ENCODE measurements at regions not wholly inside any gene's neighbourhood (a gene's known extent, or its start where the extent isn't known, plus 50 kb on each side); places are given as distances from the start of the nearest gene placed in this dataset.
A peak's percentile ranks its signal among the peaks of the same experiment; 100 is the strongest.

DNA sequence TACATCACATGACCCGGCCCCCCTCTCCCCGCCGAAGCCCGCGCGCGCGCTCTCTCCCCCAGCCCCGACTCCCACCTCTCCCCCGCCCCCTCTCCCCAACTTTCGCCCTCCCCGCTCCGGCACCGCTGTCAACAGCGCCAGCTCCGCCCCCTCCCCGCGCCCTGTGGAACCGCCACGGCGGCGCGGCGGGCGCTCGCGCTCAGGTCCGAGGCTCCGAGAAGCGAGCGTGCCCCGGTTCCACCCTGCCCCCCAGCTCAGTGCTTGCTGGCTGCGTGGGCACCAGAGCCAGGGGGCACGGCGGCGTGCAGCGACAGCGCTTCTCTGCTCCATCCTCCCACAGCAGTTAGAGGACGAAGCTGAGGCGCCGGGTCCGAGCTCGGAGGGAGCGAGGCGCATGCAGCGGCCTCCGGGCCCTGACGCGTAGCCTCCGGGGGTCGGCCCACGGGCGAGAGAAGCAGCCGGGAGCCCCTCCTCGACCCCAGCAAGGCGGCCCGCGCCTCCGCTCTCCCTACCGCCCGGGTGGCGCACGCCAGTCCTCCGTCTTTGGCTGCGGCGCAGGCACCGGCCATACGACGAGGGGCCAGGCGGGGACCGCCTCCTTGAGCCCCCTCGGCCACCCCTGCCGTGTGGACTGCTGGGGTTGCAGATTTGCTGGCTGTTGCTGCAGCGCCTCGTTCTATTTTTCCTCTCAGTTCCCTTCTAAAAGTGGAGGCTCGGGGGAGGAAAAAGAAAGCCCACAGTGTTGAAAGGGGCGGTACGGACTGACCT is 109.5 kb downstream of the KCNRG start:
- peaks cover 24% of the 10 kb centered on the region for H3K27me3 ChIP-seq
- H3K9me3 ChIP-seq = no peaks in the 10 kb centered on the region
- H3K36me3 ChIP-seq = peaks cover 15% of the 10 kb centered on the region
- H3K27ac ChIP-seq = peak overlapping the region; percentile 100
- peaks cover 56 to 61% of the 10 kb centered on the region in 2 experiments for H3K4me1 ChIP-seq (ENCODE audit: control insufficient read depth in 1 of 2, insufficient read depth in 1 of 2, low read depth in 1 of 2, low read length in 1 of 2)
- TF ChIP-seq, protein P1, sequence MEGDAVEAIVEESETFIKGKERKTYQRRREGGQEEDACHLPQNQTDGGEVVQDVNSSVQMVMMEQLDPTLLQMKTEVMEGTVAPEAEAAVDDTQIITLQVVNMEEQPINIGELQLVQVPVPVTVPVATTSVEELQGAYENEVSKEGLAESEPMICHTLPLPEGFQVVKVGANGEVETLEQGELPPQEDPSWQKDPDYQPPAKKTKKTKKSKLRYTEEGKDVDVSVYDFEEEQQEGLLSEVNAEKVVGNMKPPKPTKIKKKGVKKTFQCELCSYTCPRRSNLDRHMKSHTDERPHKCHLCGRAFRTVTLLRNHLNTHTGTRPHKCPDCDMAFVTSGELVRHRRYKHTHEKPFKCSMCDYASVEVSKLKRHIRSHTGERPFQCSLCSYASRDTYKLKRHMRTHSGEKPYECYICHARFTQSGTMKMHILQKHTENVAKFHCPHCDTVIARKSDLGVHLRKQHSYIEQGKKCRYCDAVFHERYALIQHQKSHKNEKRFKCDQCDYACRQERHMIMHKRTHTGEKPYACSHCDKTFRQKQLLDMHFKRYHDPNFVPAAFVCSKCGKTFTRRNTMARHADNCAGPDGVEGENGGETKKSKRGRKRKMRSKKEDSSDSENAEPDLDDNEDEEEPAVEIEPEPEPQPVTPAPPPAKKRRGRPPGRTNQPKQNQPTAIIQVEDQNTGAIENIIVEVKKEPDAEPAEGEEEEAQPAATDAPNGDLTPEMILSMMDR (IDR thresholded peaks at IDR 0.05) = peak; percentile 26
- H3K4me3 ChIP-seq (ENCODE audit: low read depth in 1 of 2, low read length in 1 of 2) = peak overlapping the region; percentile 97 to 99

DNA sequence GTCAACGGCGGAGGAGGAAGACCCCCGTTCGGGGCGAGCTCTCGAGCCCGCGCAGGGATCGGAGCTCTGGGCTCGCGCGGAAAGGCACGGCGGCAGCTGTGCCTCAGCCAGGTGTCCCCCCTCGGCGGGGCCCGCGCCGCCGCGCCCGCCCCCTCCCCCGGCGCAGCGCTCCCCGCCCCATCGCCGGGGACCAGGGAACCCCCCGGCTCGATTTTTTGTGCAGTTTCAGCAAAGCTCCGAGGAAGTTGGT is 110.0 kb downstream of the KCNRG start:
- Histone ChIP-seq H3K9me3 (no peaks in the 10 kb centered on the region), H3K27ac (peak overlapping the region; percentile 100), H3K27me3 (peaks cover 30% of the 10 kb centered on the region), H3K4me3 (ENCODE audit: low read depth in 1 of 2, low read length in 1 of 2) (peak overlapping the region; percentile 97 to 99), H3K36me3 (peaks cover 15% of the 10 kb centered on the region), H3K4me1 (ENCODE audit: control insufficient read depth in 1 of 2, insufficient read depth in 1 of 2, low read depth in 1 of 2, low read length in 1 of 2) (peaks cover 60 to 66% of the 10 kb centered on the region in 2 experiments)
- TF ChIP-seq, protein P1 (IDR thresholded peaks at IDR 0.05) = no peak

DNA sequence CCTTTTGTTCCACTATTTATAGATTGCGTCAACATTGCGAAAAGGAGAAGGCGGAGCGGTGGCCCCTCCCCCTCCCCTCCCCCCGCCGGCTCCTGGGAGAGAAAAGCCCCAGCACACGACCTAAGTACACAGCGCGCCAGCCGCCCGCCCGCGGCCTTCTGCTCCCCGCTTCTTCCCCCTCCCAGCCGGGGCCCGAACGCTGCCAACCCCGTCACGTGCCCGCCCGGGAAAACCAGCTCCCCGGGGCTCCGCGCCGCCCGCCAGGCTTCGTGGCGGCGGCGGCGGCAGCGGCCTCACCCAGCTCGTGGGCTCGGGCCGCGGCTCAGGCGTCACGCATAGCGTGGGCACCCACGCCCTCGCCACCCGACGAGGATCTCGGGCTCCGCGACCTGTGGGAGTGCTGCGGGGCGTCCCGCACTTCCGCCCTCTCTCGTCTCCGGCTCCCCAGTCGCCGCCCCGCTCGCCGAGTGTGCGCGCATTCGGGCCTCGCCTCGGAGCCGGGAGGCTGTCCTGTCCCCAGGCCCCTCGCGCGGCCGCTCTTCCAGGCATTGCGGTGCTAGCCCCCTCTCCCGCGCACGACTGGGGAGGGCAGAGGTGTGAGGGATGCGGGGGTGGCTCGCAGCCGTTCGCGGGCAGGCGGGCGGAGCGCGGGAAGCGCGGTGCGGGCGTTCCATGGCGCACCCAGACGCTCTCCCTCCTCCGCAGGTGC is 110.5 kb downstream of the KCNRG start:
- Histone ChIP-seq H3K27ac (peak overlapping the region; percentile 100), H3K4me1 (ENCODE audit: control insufficient read depth in 1 of 2, insufficient read depth in 1 of 2, low read depth in 1 of 2, low read length in 1 of 2) (peaks cover 63 to 69% of the 10 kb centered on the region in 2 experiments), H3K9me3 (no peaks in the 10 kb centered on the region), H3K4me3 (ENCODE audit: low read depth in 1 of 2, low read length in 1 of 2) (peak overlapping the region; percentile 97 to 99), H3K27me3 (peaks cover 34% of the 10 kb centered on the region), H3K36me3 (peaks cover 10% of the 10 kb centered on the region)
- TF ChIP-seq, protein P1 (IDR thresholded peaks at IDR 0.05) = peak; percentile 35

GRCh38 chr13:50126263-50126992 is 111.2 kb downstream of the KCNRG start:
- Histone ChIP-seq H3K27me3 (peaks cover 42% of the 10 kb centered on the region), H3K4me1 (ENCODE audit: control insufficient read depth in 1 of 2, insufficient read depth in 1 of 2, low read depth in 1 of 2, low read length in 1 of 2) (peaks cover 63 to 69% of the 10 kb centered on the region in 2 experiments)

More at GRCh38 chr13:50126263-50126992, 111.2 kb downstream of the KCNRG start:
- peaks cover 4% of the 10 kb centered on the region for H3K36me3 ChIP-seq
- TF ChIP-seq, protein P1 (IDR thresholded peaks at IDR 0.05) = no peak
- H3K9me3 ChIP-seq = no peaks in the 10 kb centered on the region
- peak overlapping the region; percentile 100 for H3K27ac ChIP-seq
- H3K4me3 ChIP-seq (ENCODE audit: low read depth in 1 of 2, low read length in 1 of 2) = peak overlapping the region; percentile 97 to 99
